HL-60 (cell line): ENCODE measurements at regions not wholly inside any gene's neighbourhood (a gene's known extent, or its start where the extent isn't known, plus 50 kb on each side); places are given as distances from the start of the nearest gene placed in this dataset.

ENCODE experiments used
- DNase-seq, 2 experiments: peaks; one replicate each; pipeline ENCODE4 v3.0.0-alpha.2; 2010 to 2020; ENCODE audit warnings: low read depth in 1 of 2, low spot score in 1 of 2
- H3K27ac ChIP-seq: fragments of 250-450 bp; sonication (Bioruptor Pico); replicated peaks from 2 replicates; pipeline ENCODE4 v1.5.1; 2020; ENCODE audit warnings: mild to moderate bottlenecking, moderate library complexity
- H3K27me3 ChIP-seq: fragments of 250-450 bp; sonication (Bioruptor Pico); 2 replicates; pipeline ENCODE4 v1.5.1; 2021; ENCODE audit warnings: mild to moderate bottlenecking, moderate library complexity; ENCODE audit not compliant: insufficient read depth, poor library complexity, severe bottlenecking
- H3K4me3 ChIP-seq: replicated peaks from 2 replicates; pipeline ENCODE4 v1.5.1; 2011; ENCODE audit warnings: mild to moderate bottlenecking, control low read depth, low read length; ENCODE audit not compliant: insufficient read depth
- GABPA ChIP-seq: IDR thresholded peaks from 2 replicates; pipeline ENCODE4 v1.6.1; 2012; ENCODE audit warnings: low read depth
- POLR2AphosphoS5 ChIP-seq: IDR thresholded peaks from 2 replicates; pipeline ENCODE4 v1.6.1; 2012; ENCODE audit warnings: low read depth
- SPI1 ChIP-seq: IDR thresholded peaks from 2 replicates; pipeline ENCODE4 v1.6.1; 2012; ENCODE audit warnings: low read depth, mild to moderate bottlenecking, borderline replicate concordance
- TF ChIP-seq, protein P1 (sequence below): IDR thresholded peaks from 2 replicates; pipeline ENCODE4 v1.6.1; 2012; ENCODE audit warnings: low read depth; ENCODE audit not compliant: insufficient replicate concordance
- TF ChIP-seq, protein P2 (sequence below): IDR thresholded peaks from one replicate; pipeline ENCODE4 v1.5.1; 2011; ENCODE audit warnings: low read length, control low read depth, inconsistent platforms; ENCODE audit not compliant: insufficient read depth

DNA sequence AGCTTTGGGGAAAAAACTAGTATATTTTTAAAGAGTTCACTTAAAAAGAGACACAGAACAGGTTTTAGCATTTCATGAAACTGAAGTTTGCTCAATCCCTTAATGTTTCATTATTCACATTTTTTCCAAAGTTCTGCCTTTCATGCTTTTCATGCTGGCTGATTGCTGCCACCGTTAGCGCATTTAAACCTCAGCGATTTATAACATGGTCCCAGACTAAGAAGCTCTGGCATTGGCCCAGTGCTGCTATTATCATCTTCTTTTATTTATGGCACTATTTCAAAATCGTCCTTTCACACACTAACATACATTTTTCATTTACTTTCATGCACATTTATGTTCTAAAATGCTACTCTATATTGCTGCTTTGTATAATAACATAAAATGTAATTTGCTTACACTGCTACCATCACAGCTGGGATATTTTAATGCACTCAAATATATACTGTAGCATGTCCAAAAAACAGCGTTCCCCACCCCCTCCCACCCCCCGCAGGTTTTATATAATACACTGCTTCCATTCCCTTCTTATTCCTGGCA is 141.9 kb downstream of the MPP7 start:
- H3K27me3 ChIP-seq, result no peaks in the 10 kb centered on the region
- H3K27ac ChIP-seq, result no peak overlapping the region
- no peak overlapping the region for H3K4me3 ChIP-seq
- DNase-seq, result no peak
- TF ChIP-seq POLR2AphosphoS5 (no peak), GABPA (no peak), SPI1 (no peak)
- TF ChIP-seq, protein P1, sequence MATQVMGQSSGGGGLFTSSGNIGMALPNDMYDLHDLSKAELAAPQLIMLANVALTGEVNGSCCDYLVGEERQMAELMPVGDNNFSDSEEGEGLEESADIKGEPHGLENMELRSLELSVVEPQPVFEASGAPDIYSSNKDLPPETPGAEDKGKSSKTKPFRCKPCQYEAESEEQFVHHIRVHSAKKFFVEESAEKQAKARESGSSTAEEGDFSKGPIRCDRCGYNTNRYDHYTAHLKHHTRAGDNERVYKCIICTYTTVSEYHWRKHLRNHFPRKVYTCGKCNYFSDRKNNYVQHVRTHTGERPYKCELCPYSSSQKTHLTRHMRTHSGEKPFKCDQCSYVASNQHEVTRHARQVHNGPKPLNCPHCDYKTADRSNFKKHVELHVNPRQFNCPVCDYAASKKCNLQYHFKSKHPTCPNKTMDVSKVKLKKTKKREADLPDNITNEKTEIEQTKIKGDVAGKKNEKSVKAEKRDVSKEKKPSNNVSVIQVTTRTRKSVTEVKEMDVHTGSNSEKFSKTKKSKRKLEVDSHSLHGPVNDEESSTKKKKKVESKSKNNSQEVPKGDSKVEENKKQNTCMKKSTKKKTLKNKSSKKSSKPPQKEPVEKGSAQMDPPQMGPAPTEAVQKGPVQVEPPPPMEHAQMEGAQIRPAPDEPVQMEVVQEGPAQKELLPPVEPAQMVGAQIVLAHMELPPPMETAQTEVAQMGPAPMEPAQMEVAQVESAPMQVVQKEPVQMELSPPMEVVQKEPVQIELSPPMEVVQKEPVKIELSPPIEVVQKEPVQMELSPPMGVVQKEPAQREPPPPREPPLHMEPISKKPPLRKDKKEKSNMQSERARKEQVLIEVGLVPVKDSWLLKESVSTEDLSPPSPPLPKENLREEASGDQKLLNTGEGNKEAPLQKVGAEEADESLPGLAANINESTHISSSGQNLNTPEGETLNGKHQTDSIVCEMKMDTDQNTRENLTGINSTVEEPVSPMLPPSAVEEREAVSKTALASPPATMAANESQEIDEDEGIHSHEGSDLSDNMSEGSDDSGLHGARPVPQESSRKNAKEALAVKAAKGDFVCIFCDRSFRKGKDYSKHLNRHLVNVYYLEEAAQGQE, result no peak
- TF ChIP-seq, protein P2, sequence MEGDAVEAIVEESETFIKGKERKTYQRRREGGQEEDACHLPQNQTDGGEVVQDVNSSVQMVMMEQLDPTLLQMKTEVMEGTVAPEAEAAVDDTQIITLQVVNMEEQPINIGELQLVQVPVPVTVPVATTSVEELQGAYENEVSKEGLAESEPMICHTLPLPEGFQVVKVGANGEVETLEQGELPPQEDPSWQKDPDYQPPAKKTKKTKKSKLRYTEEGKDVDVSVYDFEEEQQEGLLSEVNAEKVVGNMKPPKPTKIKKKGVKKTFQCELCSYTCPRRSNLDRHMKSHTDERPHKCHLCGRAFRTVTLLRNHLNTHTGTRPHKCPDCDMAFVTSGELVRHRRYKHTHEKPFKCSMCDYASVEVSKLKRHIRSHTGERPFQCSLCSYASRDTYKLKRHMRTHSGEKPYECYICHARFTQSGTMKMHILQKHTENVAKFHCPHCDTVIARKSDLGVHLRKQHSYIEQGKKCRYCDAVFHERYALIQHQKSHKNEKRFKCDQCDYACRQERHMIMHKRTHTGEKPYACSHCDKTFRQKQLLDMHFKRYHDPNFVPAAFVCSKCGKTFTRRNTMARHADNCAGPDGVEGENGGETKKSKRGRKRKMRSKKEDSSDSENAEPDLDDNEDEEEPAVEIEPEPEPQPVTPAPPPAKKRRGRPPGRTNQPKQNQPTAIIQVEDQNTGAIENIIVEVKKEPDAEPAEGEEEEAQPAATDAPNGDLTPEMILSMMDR, result no peak

GRCh38 chr10:28157379-28157778 is 145.5 kb downstream of the MPP7 start:
- TF ChIP-seq SPI1 (no peak), POLR2AphosphoS5 (no peak), GABPA (no peak)
- TF ChIP-seq, protein P1, result no peak
- TF ChIP-seq, protein P2, result no peak
- no peaks in the 10 kb centered on the region for H3K27me3 ChIP-seq
- DNase-seq, result no peak
- no peak overlapping the region for H3K27ac ChIP-seq
- no peak overlapping the region for H3K4me3 ChIP-seq

DNA sequence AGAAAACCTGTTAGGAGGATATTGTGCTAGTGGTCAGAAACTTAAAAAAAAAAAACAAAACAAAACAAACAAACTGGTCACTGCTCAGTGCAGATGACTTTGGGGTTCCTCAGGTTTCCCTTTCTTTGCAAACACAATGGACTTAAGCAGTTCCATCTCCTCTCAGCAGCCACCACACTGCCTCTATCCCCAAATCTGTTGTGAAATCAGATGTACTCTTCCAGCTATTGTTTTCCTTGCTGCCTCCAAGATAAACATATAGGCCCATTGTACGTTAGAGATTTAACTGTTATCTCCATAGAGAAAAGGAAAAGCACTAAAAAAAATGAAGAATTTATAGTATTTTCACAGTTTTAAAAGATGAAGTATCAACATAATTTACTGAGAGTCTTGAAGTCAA is 147.1 kb downstream of the MPP7 start:
- TF ChIP-seq SPI1 (no peak), GABPA (no peak), POLR2AphosphoS5 (no peak)
- TF ChIP-seq, protein P1, result no peak
- TF ChIP-seq, protein P2, result no peak
- no peaks in the 10 kb centered on the region for H3K27me3 ChIP-seq
- no peak overlapping the region for H3K4me3 ChIP-seq
- no peak for DNase-seq
- H3K27ac ChIP-seq, result no peak overlapping the region
